NOMO-1 treated with DMSO at 0.1 percent for 48 hours (cell line): ENCODE measurements at regions not wholly inside any gene's neighbourhood (a gene's known extent, or its start where the extent isn't known, plus 50 kb on each side); places are given as distances from the start of the nearest gene placed in this dataset.

ENCODE experiments used
- DNase-seq: peaks from one replicate; lab custom pipeline; 2025; ENCODE audit not compliant: unreplicated experiment; lab: John Stamatoyannopoulos, UW

- peak; percentile 73 for DNase-seq
These were observed 671.1 kb downstream of the TAF11L14 start for GRCh38 chr5:18305288-18305924.

GRCh38 chr5:18311266-18311665 is 677.0 kb downstream of the TAF11L14 start:
- peak; percentile 80 for DNase-seq

- no peak for DNase-seq
These were observed 677.8 kb downstream of the TAF11L14 start for GRCh38 chr5:18312016-18312415.

- peak; percentile 66 for DNase-seq
These were observed 680.0 kb downstream of the TAF11L14 start for GRCh38 chr5:18314192-18314778.

- no peak for DNase-seq
These were observed 687.1 kb downstream of the TAF11L14 start for GRCh38 chr5:18321262-18321942.

GRCh38 chr5:18323891-18324290 is 689.6 kb downstream of the TAF11L14 start:
- no peak for DNase-seq

- no peak for DNase-seq
These were observed 691.2 kb downstream of the TAF11L14 start for GRCh38 chr5:18325431-18325830.

- no peak for DNase-seq
These were observed 695.1 kb downstream of the TAF11L14 start for GRCh38 chr5:18329328-18329727.

GRCh38 chr5:18333841-18334240 is 699.6 kb downstream of the TAF11L14 start:
- no peak for DNase-seq

- no peak for DNase-seq
These were observed 700.7 kb downstream of the TAF11L14 start for GRCh38 chr5:18334949-18335348.

- no peak for DNase-seq
These were observed 720.6 kb downstream of the TAF11L14 start for GRCh38 chr5:18354828-18355227.

GRCh38 chr5:18357486-18357885 is 723.2 kb downstream of the TAF11L14 start:
- no peak for DNase-seq

GRCh38 chr5:18366234-18366633 is 732.0 kb downstream of the TAF11L14 start:
- DNase-seq: no peak

- no peak for DNase-seq
These were observed 736.3 kb downstream of the TAF11L14 start for GRCh38 chr5:18370531-18370930.

- no peak for DNase-seq
These were observed 741.4 kb downstream of the TAF11L14 start for GRCh38 chr5:18375641-18376040.

- DNase-seq: no peak
These were observed 743.8 kb downstream of the TAF11L14 start for GRCh38 chr5:18378066-18378465.

- DNase-seq: no peak
These were observed 744.9 kb downstream of the TAF11L14 start for GRCh38 chr5:18379189-18379588.

GRCh38 chr5:18380729-18381362 is 746.6 kb downstream of the TAF11L14 start:
- DNase-seq: no peak

- peak; percentile 42 for DNase-seq
These were observed 759.5 kb downstream of the TAF11L14 start for GRCh38 chr5:18393565-18394442.

- DNase-seq: no peak
These were observed 760.2 kb downstream of the TAF11L14 start for GRCh38 chr5:18394443-18394804.
